HEK293T (cell line): ENCODE measurements at regions not wholly inside any gene's neighbourhood (a gene's known extent, or its start where the extent isn't known, plus 50 kb on each side); places are given as distances from the start of the nearest gene placed in this dataset.

Experiments used
- BHLHE40 ChIP-seq: fragments of 450-650 bp; IDR thresholded peaks from 2 replicates; pipeline ENCODE4 v1.6.1; 2016; ENCODE audit warnings: mild to moderate bottlenecking, moderate library complexity, borderline replicate concordance
- FOXM1 ChIP-seq: fragments of 450-650 bp; IDR thresholded peaks from 2 replicates; pipeline ENCODE4 v1.6.1; 2017; ENCODE audit warnings: mild to moderate bottlenecking, borderline replicate concordance
- NFRKB ChIP-seq: fragments of 450-650 bp; IDR thresholded peaks from 2 replicates; pipeline ENCODE4 v1.6.1; 2016; ENCODE audit warnings: mild to moderate bottlenecking, moderate library complexity
- PKNOX1 ChIP-seq: fragments of 450-650 bp; IDR thresholded peaks from 2 replicates; pipeline ENCODE4 v1.6.1; 2016
- SP1 ChIP-seq: fragments of 450-650 bp; IDR thresholded peaks from 2 replicates; pipeline ENCODE4 v1.6.1; 2017
- ZNF384 ChIP-seq: fragments of 450-650 bp; IDR thresholded peaks from 2 replicates; pipeline ENCODE4 v1.6.1; 2016

DNA sequence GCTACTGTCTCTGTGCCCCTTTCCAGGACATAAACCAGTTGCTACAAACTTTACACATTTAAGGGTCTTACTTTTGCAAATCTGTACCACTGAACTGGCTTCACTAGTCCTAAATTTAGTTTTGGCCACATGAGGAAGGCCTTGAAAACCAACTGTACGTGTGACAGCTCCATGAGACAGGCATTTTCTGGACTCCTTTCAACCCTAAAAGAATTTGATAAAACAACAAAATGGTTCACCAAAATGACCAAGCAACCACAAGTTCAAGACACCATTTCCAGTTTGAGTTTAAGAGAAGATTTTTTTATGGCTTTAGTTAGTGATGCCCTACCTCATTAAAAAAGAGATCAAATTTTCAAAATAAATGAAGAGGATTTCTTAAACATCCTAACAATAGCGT lies 246.4 kb downstream of the ZNF674 start:
- TF ChIP-seq ZNF384 (no peak), BHLHE40 (no peak), FOXM1 (no peak), SP1 (no peak), NFRKB (no peak), PKNOX1 (no peak)
